ENCODE measurements at regions not wholly inside any gene's neighbourhood (a gene's known extent, or its start where the extent isn't known, plus 50 kb on each side); places are given as distances from the start of the nearest gene placed in this dataset.

- no peak for TF ChIP-seq EZH2 (IDR thresholded peaks at IDR 0.05; ENCODE audit: insufficient read depth, poor library complexity, severe bottlenecking)
- TF ChIP-seq EZH2phosphoT487 (IDR thresholded peaks at IDR 0.05; ENCODE audit: insufficient read depth, low read depth): no peak
Observed at GRCh38 chr6:169936355-169936975, 185.0 kb downstream of the ERMARD start.
